Pancreas (tissue), 10 donors: ENCODE measurements at regions not wholly inside any gene's neighbourhood (a gene's known extent, or its start where the extent isn't known, plus 50 kb on each side); places are given as distances from the start of the nearest gene placed in this dataset.

Source experiments
- ATAC-seq, 4 donors: fragments of 200-7000 bp; cut with Tn5 transposase; one replicate each; pipeline versions ENCODE4 v1.8.0 to v1.9.1; 2020; ENCODE audit warnings: mild to moderate bottlenecking in 4 of 4, moderate library complexity in 4 of 4
- DNase-seq, 6 donors: peaks; one replicate each; pipeline ENCODE4 v3.0.0-alpha.2; 2020
- FAIRE-seq: peaks from 2 replicates; lab custom pipeline; 2012; peaks lifted over from hg19 to GRCh38; lab: Jason Lieb, UNC
- H3K27ac ChIP-seq, 4 donors: fragments of 200-600 bp; sonication (generic); 1 replicate in 3 of 4; 2 replicates in 1 of 4; pipeline versions ENCODE4 v1.5.0 to v1.8.0; 2020
- H3K27me3 ChIP-seq, 4 donors: fragments of 200-600 bp; one replicate each; pipeline ENCODE4 v1.8.0; 2021
- H3K36me3 ChIP-seq, 3 donors: fragments of 200-600 bp; sonication (generic) in 1 of 3; one replicate each; pipeline versions ENCODE4 v1.5.0 to v1.8.0; 2020 to 2021
- H3K4me1 ChIP-seq, 3 donors: fragments of 200-600 bp; one replicate each; pipeline ENCODE4 v1.8.0; 2021
- H3K4me3 ChIP-seq, 4 donors: fragments of 200-600 bp; sonication (generic) in 2 of 4; one replicate each; pipeline versions ENCODE4 v1.5.0 to v1.8.0; 2020 to 2021
- H3K9me3 ChIP-seq, 4 donors: fragments of 200-600 bp; one replicate each; pipeline ENCODE4 v1.8.0; 2021
- WGBS, 2 donors: extraction: QIAGEN DNeasy Blood & Tissue Kit; methylation state at CpG; one replicate each; pipeline ENCODE4 v1.1.7; 2013; 5-methylcytosine and 5-hydroxymethylcytosine counted together
- intact Hi-C, 3 donors: fragments of 100-400 bp; cut with DNase I; formaldehyde crosslinking; loops; one replicate each; pipeline versions ENCODE4 v1.11.1 to v1.14.2; 2022
- TF ChIP-seq, protein P1 (sequence below), 4 donors: fragments of 200-600 bp; sonication (generic) in 3 of 4; IDR thresholded peaks; one replicate each; pipeline versions ENCODE4 v1.5.0 to v1.8.0; 2021; ENCODE audit warnings: antibody characterized with exemption in 4 of 4
- donor health status: healthy with polysubstance abuse.
- donor health status: DM: no; HTN: no; CAD: no; lungs with moderate emphysema.
- donor health status: DM: no; HTN: no; CAD: no.
- donor health status: control.
- donor health status: control.
- donor health status: Bipolar disorder and iron deficiency.
- donor health status: DM: yes; HTN: yes; CAD: no.
- donor health status: DM: no; HTN: no; CAD: no.
- donor health status: DM: no; HTN: no; CAD: no.
- donor health status: DM: yes; HTN: yes; CAD: no.

DNA sequence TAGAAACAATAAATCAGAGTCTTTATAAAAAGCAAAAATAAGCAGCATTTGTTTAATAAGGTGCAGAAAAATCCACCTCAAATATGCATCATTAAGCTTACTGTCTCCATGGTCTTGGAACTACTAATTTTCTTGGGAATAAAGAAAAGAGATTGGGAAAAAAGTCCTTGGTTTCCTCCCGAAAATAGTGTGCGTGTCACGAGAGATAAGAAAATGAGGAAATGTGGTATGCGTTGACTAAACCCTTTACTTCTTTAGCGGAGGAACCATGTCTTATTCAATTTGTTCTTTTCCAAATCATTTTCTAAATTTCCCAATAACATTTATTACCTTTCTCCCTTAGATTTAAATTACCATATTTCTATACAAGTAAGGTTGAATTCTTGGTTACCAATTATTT is 54.1 kb upstream of the HBS1L start:
- H3K4me3 ChIP-seq: no peak overlapping the region
- H3K36me3 ChIP-seq: no peaks in the 10 kb centered on the region
- TF ChIP-seq, protein P1, sequence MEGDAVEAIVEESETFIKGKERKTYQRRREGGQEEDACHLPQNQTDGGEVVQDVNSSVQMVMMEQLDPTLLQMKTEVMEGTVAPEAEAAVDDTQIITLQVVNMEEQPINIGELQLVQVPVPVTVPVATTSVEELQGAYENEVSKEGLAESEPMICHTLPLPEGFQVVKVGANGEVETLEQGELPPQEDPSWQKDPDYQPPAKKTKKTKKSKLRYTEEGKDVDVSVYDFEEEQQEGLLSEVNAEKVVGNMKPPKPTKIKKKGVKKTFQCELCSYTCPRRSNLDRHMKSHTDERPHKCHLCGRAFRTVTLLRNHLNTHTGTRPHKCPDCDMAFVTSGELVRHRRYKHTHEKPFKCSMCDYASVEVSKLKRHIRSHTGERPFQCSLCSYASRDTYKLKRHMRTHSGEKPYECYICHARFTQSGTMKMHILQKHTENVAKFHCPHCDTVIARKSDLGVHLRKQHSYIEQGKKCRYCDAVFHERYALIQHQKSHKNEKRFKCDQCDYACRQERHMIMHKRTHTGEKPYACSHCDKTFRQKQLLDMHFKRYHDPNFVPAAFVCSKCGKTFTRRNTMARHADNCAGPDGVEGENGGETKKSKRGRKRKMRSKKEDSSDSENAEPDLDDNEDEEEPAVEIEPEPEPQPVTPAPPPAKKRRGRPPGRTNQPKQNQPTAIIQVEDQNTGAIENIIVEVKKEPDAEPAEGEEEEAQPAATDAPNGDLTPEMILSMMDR (IDR thresholded peaks at IDR 0.05): no peak
- DNase-seq (no peak), FAIRE-seq (no peak), ATAC-seq (no peak)
- no peak overlapping the region for H3K27ac ChIP-seq
- no peaks in the 10 kb centered on the region for H3K4me1 ChIP-seq
- no peaks in the 10 kb centered on the region for H3K9me3 ChIP-seq
- H3K27me3 ChIP-seq: no peaks in the 10 kb centered on the region
- 80 to 86% methylated on average over 5 of the region's 5 CpGs for WGBS, 2 donors
- intact Hi-C loops: no loop called here

DNA sequence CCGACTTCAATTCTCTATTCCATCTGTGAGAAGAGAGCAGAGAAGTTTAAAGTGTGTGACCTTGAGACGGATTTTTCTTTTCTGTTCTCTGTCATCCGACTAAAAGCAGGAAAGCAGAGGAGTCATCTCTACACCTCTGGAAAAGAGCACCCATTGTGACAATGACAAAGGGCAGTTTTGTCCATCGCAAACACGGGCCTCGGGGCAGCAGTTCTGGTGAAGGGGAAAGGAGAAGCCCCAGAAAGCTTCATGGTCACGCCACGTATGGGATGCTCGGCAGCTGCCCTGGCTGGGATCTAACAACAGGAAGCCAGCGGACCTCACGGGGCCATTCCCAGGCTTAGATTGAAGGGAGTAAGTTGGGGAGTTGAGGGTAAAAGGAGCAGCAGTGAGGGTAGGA is 52.0 kb upstream of the HBS1L start:
- Histone ChIP-seq H3K4me3 (no peak overlapping the region), H3K36me3 (no peaks in the 10 kb centered on the region), H3K9me3 (no peaks in the 10 kb centered on the region), H3K4me1 (no peaks in the 10 kb centered on the region), H3K27ac (no peak overlapping the region), H3K27me3 (no peaks in the 10 kb centered on the region)
- 78 to 85% methylated on average over 11 of the region's 11 CpGs for WGBS, 2 donors
- TF ChIP-seq, protein P1 (IDR thresholded peaks at IDR 0.05): no peak
- no peak for ATAC-seq
- intact Hi-C loops: no loop called here
- no peak for FAIRE-seq
- peak in 1 of 6 donors; percentile 23 for DNase-seq

DNA sequence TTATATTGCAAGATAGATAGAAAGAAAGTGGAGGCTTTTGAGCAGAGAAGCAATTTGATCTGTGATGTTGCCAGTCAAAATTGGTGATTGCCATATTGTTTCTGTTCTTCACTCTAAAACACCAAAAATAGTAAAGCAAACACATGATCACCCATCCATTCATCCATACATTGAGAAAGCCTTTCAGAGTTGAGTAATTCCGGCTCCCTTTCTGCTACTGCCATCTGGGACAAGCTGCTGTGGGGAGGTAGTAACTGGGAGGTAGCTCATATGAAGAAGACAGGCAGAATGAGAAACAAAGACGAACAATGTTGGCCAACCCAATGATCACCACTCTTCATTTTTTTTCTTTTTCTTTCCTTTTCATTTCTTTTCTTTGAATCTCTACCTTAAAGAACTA is 51.1 kb upstream of the HBS1L start:
- no peak overlapping the region for H3K27ac ChIP-seq
- ATAC-seq (no peak), DNase-seq (no peak), FAIRE-seq (no peak)
- no peaks in the 10 kb centered on the region for H3K27me3 ChIP-seq
- H3K9me3 ChIP-seq: no peaks in the 10 kb centered on the region
- H3K36me3 ChIP-seq: no peaks in the 10 kb centered on the region
- WGBS, 2 donors: 85 to 96% methylated on average over 2 of the region's 2 CpGs
- H3K4me3 ChIP-seq: no peak overlapping the region
- intact Hi-C loops: no loop called here
- TF ChIP-seq, protein P1 (IDR thresholded peaks at IDR 0.05): no peak
- no peaks in the 10 kb centered on the region for H3K4me1 ChIP-seq

DNA sequence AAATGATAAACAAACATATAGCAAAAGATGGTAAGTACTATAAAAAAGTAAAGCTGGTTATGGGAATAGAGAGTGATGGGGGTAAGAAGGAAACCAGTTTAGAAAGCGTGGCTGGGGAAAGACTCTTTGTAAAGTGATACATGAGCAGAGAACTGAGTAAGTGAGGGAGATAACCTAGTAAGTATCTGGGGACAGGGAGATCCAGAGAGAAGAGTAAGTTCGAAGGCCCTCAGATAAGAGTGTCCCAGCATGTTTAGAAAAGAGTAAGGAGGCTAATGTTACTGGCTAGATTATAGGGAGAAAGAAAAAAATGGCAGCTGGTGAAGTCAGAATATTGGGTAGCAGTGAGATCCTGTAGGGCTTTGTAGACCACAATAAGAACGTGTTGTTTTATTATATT is 50.7 kb upstream of the HBS1L start:
- H3K36me3 ChIP-seq: no peaks in the 10 kb centered on the region
- FAIRE-seq (no peak), DNase-seq (no peak), ATAC-seq (no peak)
- H3K27ac ChIP-seq: no peak overlapping the region
- no peaks in the 10 kb centered on the region for H3K4me1 ChIP-seq
- TF ChIP-seq, protein P1 (IDR thresholded peaks at IDR 0.05): no peak
- no peaks in the 10 kb centered on the region for H3K27me3 ChIP-seq
- H3K4me3 ChIP-seq: no peak overlapping the region
- intact Hi-C loops: no loop called here
- no peaks in the 10 kb centered on the region for H3K9me3 ChIP-seq
- 70 to 72% methylated on average over 3 of the region's 3 CpGs for WGBS, 2 donors
